Activated CD8-positive, alpha-beta T cell treated with anti-CD3 and anti-CD28 coated beads for 36 hours (primary cell): ENCODE measurements at regions not wholly inside any gene's neighbourhood (a gene's known extent, or its start where the extent isn't known, plus 50 kb on each side); places are given as distances from the start of the nearest gene placed in this dataset.

Experiments
- ATAC-seq: fragments of 200-7000 bp; cut with Tn5 transposase; one replicate; pipeline ENCODE4 v1.10.0; 2021; ENCODE audit warnings: mild to moderate bottlenecking, moderate library complexity
- CTCF ChIA-PET: fragments of 350-600 bp; sonication (Branson Sonifier 250); formaldehyde crosslinking; loops from one replicate; lab custom pipeline; 2021; ENCODE audit warnings: antibody characterized with exemption; lab: Charles Lee
- POLR2A ChIA-PET: fragments of 350-600 bp; sonication (Branson Sonifier 250); formaldehyde crosslinking; loops from one replicate; lab custom pipeline; 2021; ENCODE audit warnings: antibody characterized with exemption; lab: Charles Lee
- DNase-seq: peaks from one replicate; pipeline ENCODE4 v3.0.0-alpha.2; 2020
- H3K27ac Mint-ChIP-seq: one replicate; pipeline ENCODE4 v1.8.0; 2021; ENCODE audit warnings: mild to moderate bottlenecking, mixed read lengths
- H3K27me3 Mint-ChIP-seq: one replicate; pipeline ENCODE4 v1.8.0; 2021; ENCODE audit warnings: mixed read lengths
- H3K36me3 Mint-ChIP-seq: one replicate; pipeline ENCODE4 v1.8.0; 2021; ENCODE audit warnings: low read depth, mixed read lengths
- H3K4me1 Mint-ChIP-seq: one replicate; pipeline ENCODE4 v1.8.0; 2021; ENCODE audit warnings: low read depth, mixed read lengths
- H3K4me3 Mint-ChIP-seq: one replicate; pipeline ENCODE4 v1.8.0; 2021; ENCODE audit warnings: mild to moderate bottlenecking, moderate library complexity, mixed read lengths
- H3K9me3 Mint-ChIP-seq: one replicate; pipeline ENCODE4 v1.8.0; 2021; ENCODE audit warnings: mixed read lengths
- intact Hi-C: fragments of 100-400 bp; cut with micrococcal nuclease; formaldehyde crosslinking; loops from one replicate; pipeline ENCODE4 v1.10.0; 2022
- TF ChIP-seq, protein P1 (sequence below): fragments of 200-600 bp; IDR thresholded peaks from one replicate; pipeline ENCODE4 v1.8.0; 2022; ENCODE audit warnings: antibody characterized with exemption, mild to moderate bottlenecking

GRCh38 chr1:79796434-79796833, 789.9 kb upstream of the ADGRL4 start:
- H3K4me1 Mint-ChIP-seq: no peaks in the 10 kb centered on the region
- H3K27me3 Mint-ChIP-seq: no peaks in the 10 kb centered on the region
- H3K27ac Mint-ChIP-seq: no peak overlapping the region
- peaks cover 9% of the 10 kb centered on the region for H3K9me3 Mint-ChIP-seq
- no peak overlapping the region for H3K4me3 Mint-ChIP-seq
- ATAC-seq: no peak
- intact Hi-C loops: no loop called here
- CTCF ChIA-PET: no interaction called here
- no peaks in the 10 kb centered on the region for H3K36me3 Mint-ChIP-seq
- no peak for DNase-seq
- POLR2A ChIA-PET: no interaction called here
- TF ChIP-seq, protein P1, sequence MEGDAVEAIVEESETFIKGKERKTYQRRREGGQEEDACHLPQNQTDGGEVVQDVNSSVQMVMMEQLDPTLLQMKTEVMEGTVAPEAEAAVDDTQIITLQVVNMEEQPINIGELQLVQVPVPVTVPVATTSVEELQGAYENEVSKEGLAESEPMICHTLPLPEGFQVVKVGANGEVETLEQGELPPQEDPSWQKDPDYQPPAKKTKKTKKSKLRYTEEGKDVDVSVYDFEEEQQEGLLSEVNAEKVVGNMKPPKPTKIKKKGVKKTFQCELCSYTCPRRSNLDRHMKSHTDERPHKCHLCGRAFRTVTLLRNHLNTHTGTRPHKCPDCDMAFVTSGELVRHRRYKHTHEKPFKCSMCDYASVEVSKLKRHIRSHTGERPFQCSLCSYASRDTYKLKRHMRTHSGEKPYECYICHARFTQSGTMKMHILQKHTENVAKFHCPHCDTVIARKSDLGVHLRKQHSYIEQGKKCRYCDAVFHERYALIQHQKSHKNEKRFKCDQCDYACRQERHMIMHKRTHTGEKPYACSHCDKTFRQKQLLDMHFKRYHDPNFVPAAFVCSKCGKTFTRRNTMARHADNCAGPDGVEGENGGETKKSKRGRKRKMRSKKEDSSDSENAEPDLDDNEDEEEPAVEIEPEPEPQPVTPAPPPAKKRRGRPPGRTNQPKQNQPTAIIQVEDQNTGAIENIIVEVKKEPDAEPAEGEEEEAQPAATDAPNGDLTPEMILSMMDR: no peak

DNA sequence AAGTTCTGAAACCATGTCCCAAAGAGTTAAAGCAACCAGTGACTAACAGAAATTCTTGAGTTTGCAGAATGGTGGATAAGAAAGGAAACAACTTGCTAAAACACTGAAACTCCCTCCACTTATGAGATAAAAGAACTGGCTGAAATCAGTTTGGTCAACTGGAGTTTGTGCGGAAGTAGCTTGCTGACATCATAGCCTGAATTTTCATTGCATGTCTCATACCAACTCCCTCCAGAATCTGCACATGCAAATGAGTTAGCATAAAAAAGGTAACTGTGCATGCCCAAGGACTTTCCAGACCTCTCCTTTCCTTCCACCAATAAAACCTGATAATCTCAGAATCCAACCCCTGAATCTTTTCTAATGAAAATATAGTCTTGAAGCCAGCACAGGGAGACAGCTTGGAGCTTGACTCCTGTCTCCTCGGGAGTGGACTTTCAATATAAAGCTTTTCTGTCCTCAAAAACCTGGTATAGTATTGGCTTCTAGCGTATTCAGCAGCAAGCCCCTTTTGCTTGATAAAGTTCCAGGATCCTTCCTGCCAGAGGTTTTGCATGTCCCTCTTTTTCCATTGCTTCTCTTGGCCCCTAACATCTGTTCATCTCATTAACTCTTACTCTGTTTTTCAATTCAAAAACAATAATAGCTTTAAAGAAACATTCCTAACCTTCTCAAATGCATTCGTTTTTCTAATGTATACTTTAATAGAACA, 785.8 kb upstream of the ADGRL4 start:
- Mint-ChIP-seq H3K4me3 (no peak overlapping the region), H3K36me3 (no peaks in the 10 kb centered on the region), H3K9me3 (peaks cover 14% of the 10 kb centered on the region), H3K27ac (no peak overlapping the region), H3K4me1 (no peaks in the 10 kb centered on the region), H3K27me3 (no peaks in the 10 kb centered on the region)
- TF ChIP-seq, protein P1: no peak
- intact Hi-C loops: no loop called here
- ATAC-seq (no peak), DNase-seq (no peak)
- POLR2A ChIA-PET: no interaction called here
- CTCF ChIA-PET: no interaction called here

- H3K36me3 Mint-ChIP-seq: no peaks in the 10 kb centered on the region
- H3K4me1 Mint-ChIP-seq: no peaks in the 10 kb centered on the region
- no peak for DNase-seq
- no peak for ATAC-seq
- no peak overlapping the region for H3K4me3 Mint-ChIP-seq
- CTCF ChIA-PET: interaction anchor here (0.7 kb wide), 1 partner anchor 1193 kb away, joined by 3 read pairs; no protein-coding TSS in a partner anchor
- intact Hi-C loops: no loop called here
- peaks cover 14% of the 10 kb centered on the region for H3K9me3 Mint-ChIP-seq
- no peak overlapping the region for H3K27ac Mint-ChIP-seq
- POLR2A ChIA-PET: no interaction called here
- H3K27me3 Mint-ChIP-seq: no peaks in the 10 kb centered on the region
- TF ChIP-seq, protein P1: no peak
These were observed 785.1 kb upstream of the ADGRL4 start for GRCh38 chr1:79791488-79792218.

DNA sequence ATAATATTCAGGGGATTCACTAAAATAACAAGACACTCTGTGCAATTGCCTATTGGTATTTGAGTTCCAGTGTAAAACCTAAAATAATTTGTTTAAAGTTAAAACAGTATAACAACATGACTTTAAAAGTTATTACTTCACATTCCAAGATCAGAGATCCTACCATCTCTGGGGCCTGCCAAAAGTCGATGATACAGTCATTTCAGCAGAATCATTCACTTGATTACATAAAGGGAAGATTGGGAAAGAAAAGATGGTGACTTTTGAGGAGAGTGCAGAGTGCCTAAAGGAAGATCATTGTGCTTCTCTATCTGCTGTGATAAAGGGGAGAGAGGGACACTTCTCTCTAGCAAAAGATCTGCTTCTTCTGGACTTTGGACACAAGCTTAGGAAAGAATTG, 784.4 kb upstream of the ADGRL4 start:
- TF ChIP-seq, protein P1: no peak
- ATAC-seq: no peak

GRCh38 chr1:79787631-79788030, 781.1 kb upstream of the ADGRL4 start:
- no peak overlapping the region for H3K4me3 Mint-ChIP-seq
- H3K36me3 Mint-ChIP-seq: no peaks in the 10 kb centered on the region
- DNase-seq (no peak), ATAC-seq (no peak)
- TF ChIP-seq, protein P1: no peak
- H3K4me1 Mint-ChIP-seq: no peaks in the 10 kb centered on the region
- H3K27ac Mint-ChIP-seq: no peak overlapping the region
- peaks cover 7% of the 10 kb centered on the region for H3K9me3 Mint-ChIP-seq
- intact Hi-C loops: no loop called here
- ChIA-PET CTCF (no interaction called here), POLR2A (no interaction called here)
- H3K27me3 Mint-ChIP-seq: no peaks in the 10 kb centered on the region

More for the DNA sequence above, 784.4 kb upstream of the ADGRL4 start:
- no peaks in the 10 kb centered on the region for H3K27me3 Mint-ChIP-seq
- no peak for DNase-seq
- POLR2A ChIA-PET: no interaction called here
- no peaks in the 10 kb centered on the region for H3K36me3 Mint-ChIP-seq
- intact Hi-C loops: no loop called here
- CTCF ChIA-PET: no interaction called here
- H3K4me1 Mint-ChIP-seq: no peaks in the 10 kb centered on the region
- no peak overlapping the region for H3K4me3 Mint-ChIP-seq
- H3K27ac Mint-ChIP-seq: no peak overlapping the region
- peaks cover 16% of the 10 kb centered on the region for H3K9me3 Mint-ChIP-seq
